ENCODE measurements at regions not wholly inside any gene's neighbourhood (a gene's known extent, or its start where the extent isn't known, plus 50 kb on each side); places are given as distances from the start of the nearest gene placed in this dataset.

- TF ChIP-seq CTCF (IDR thresholded peaks at IDR 0.05; ENCODE audit: insufficient read depth, low read length, poor library complexity, severe bottlenecking) (no peak), EZH2phosphoT487 (conservative IDR thresholded peaks at IDR 0.05; ENCODE audit: low read length) (no peak)
These were observed 84.9 kb downstream of the TMEM114 start for GRCh38 chr16:8505327-8505991.
